ENCODE measurements at regions not wholly inside any gene's neighbourhood (a gene's known extent, or its start where the extent isn't known, plus 50 kb on each side); places are given as distances from the start of the nearest gene placed in this dataset.

- Histone ChIP-seq H3K23ac (ENCODE audit: low read depth, low read length) (no peak overlapping the region), H2AFZ (replicated peaks; ENCODE audit: low read length, poor library complexity) (no peak overlapping the region), H4K91ac (ENCODE audit: insufficient read depth, low read depth, low read length) (no peak overlapping the region), H3K18ac (ENCODE audit: low read depth, low read length) (no peak overlapping the region), H3K79me1 (ENCODE audit: low read depth in 1 of 2, low read length in 2 of 2) (no peaks in the 10 kb centered on the region), H3K9me3 (ENCODE audit: control insufficient read depth, insufficient read depth, low read length) (peaks cover 16% of the 10 kb centered on the region), H3K4me2 (ENCODE audit: low read depth, low read length) (no peak overlapping the region), H3K9ac (ENCODE audit: low read depth, low read length) (no peak overlapping the region), H3K27me3 (ENCODE audit: control insufficient read depth, insufficient read depth, low read length) (no peaks in the 10 kb centered on the region), H2AK5ac (ENCODE audit: low read depth, low read length) (no peak overlapping the region), H3K4me1 (ENCODE audit: control insufficient read depth, insufficient read depth, low read length) (no peaks in the 10 kb centered on the region), H4K8ac (ENCODE audit: low read depth in 2 of 2, low read length in 2 of 2) (no peak overlapping the region), H2BK5ac (ENCODE audit: low read depth, low read length, poor library complexity, severe bottlenecking) (no peak overlapping the region), H4K5ac (ENCODE audit: low read depth, low read length) (no peak overlapping the region), H2BK120ac (ENCODE audit: low read depth, low read length) (no peak overlapping the region), H3K4me3 (ENCODE audit: insufficient read depth, low read depth, low read length) (no peak overlapping the region), H3K56ac (ENCODE audit: extremely low read depth, insufficient read depth, low read length) (no peak overlapping the region), H2AK9ac (replicated peaks; ENCODE audit: low read depth, low read length, poor library complexity) (no peak overlapping the region), H3K36me3 (ENCODE audit: control insufficient read depth, insufficient read depth, low read length) (no peaks in the 10 kb centered on the region), H3K4ac (ENCODE audit: low read depth, low read length) (no peak overlapping the region), H3K9me1 (ENCODE audit: insufficient read depth, low read length) (no peaks in the 10 kb centered on the region), H2BK20ac (ENCODE audit: low read depth, low read length) (no peak overlapping the region), H3K27ac (ENCODE audit: insufficient read depth, low read length) (no peak overlapping the region), H4K20me1 (ENCODE audit: insufficient read depth, low read length) (no peaks in the 10 kb centered on the region), H2BK15ac (ENCODE audit: low read depth, low read length) (no peak overlapping the region), H3K14ac (replicated peaks; ENCODE audit: low read depth, low read length) (no peak overlapping the region)
- CTCF ChIA-PET = no interaction called here
- DNase-seq = no peak
- dilution Hi-C loops (cut with HindIII; ENCODE audit: low sequenced_read_pairs, unreplicated experiment) = no loop called here
- no TSS peak for BruUV-seq (replicated peaks)
- intact Hi-C loops (cut with micrococcal nuclease) = no loop called here
- POLR2A ChIA-PET (ENCODE audit: unreplicated experiment) = no interaction called here
- in situ Hi-C loops (cut with MboI; ENCODE audit: low sequenced_read_pairs) = no loop called here
- ATAC-seq (ENCODE audit: low read depth) = no peak
- no peak for TF ChIP-seq BHLHE40 (IDR thresholded peaks at IDR 0.05; ENCODE audit: low read depth, low read length)
- TF ChIP-seq MAZ (IDR thresholded peaks at IDR 0.05; ENCODE audit: borderline replicate concordance, low read depth, low read length) = no peak
- no peak for TF ChIP-seq NFE2L2 (IDR thresholded peaks at IDR 0.05; ENCODE audit: low read depth, low read length)
- TF ChIP-seq FOS (IDR thresholded peaks at IDR 0.05; ENCODE audit: low read depth, low read length) = no peak
- no peak for TF ChIP-seq CHD1 (IDR thresholded peaks at IDR 0.05; ENCODE audit: low read depth, low read length)
- TF ChIP-seq RAD21 (IDR thresholded peaks at IDR 0.05; ENCODE audit: low read length) = no peak
- no peak for TF ChIP-seq RFX5 (IDR thresholded peaks at IDR 0.05; ENCODE audit: low read depth, low read length)
- no peak for TF ChIP-seq MXI1 (IDR thresholded peaks at IDR 0.05; ENCODE audit: borderline replicate concordance, low read depth, low read length)
- no peak for TF ChIP-seq CEBPB (IDR thresholded peaks at IDR 0.05; ENCODE audit: low read depth, low read length)
- no peak for TF ChIP-seq CTCF (conservative IDR thresholded peaks at IDR 0.05; ENCODE audit: low read depth, low read length)
- TF ChIP-seq SMC3 (IDR thresholded peaks at IDR 0.05; ENCODE audit: low read depth, low read length) = no peak
- TF ChIP-seq POLR2A (IDR thresholded peaks at IDR 0.05; ENCODE audit: low read depth, low read length) = no peak
- no peak for TF ChIP-seq ELK1 (IDR thresholded peaks at IDR 0.05; ENCODE audit: borderline replicate concordance, low read depth, low read length)
- TF ChIP-seq MAFK (IDR thresholded peaks at IDR 0.05; ENCODE audit: low read depth, low read length) = no peak
- TF ChIP-seq USF2 (IDR thresholded peaks at IDR 0.05; ENCODE audit: low read depth, low read length) = no peak
- TF ChIP-seq RCOR1 (IDR thresholded peaks at IDR 0.05; ENCODE audit: insufficient replicate concordance, low read length) = no peak
These were observed 176.9 kb upstream of the OPRM1 start for GRCh38 chr6:153862139-153862538.
